Cardiac fibroblast (primary cell): ENCODE measurements at regions not wholly inside any gene's neighbourhood (a gene's known extent, or its start where the extent isn't known, plus 50 kb on each side); places are given as distances from the start of the nearest gene placed in this dataset.

Experiments
- DNase-seq, 2 donors: peaks; one replicate each; pipeline versions ENCODE4 v3.0.0 to v3.0.0-alpha.2; 2010; ENCODE audit warnings: low read depth in 2 of 2
- H3K4me3 ChIP-seq, 2 donors: replicated peaks in 1 of 2; 1 replicate in 1 of 2; 2 replicates in 1 of 2; pipeline ENCODE4 v1.5.1; 2011; ENCODE audit warnings: low read depth in 2 of 2, low read length in 2 of 2, mild to moderate bottlenecking in 2 of 2, moderate library complexity in 1 of 2
- TF ChIP-seq, protein P1 (sequence below): IDR thresholded peaks from one replicate; pipeline ENCODE4 v1.5.1; 2011; ENCODE audit warnings: low read depth, mild to moderate bottlenecking, low read length, inconsistent platforms

DNA sequence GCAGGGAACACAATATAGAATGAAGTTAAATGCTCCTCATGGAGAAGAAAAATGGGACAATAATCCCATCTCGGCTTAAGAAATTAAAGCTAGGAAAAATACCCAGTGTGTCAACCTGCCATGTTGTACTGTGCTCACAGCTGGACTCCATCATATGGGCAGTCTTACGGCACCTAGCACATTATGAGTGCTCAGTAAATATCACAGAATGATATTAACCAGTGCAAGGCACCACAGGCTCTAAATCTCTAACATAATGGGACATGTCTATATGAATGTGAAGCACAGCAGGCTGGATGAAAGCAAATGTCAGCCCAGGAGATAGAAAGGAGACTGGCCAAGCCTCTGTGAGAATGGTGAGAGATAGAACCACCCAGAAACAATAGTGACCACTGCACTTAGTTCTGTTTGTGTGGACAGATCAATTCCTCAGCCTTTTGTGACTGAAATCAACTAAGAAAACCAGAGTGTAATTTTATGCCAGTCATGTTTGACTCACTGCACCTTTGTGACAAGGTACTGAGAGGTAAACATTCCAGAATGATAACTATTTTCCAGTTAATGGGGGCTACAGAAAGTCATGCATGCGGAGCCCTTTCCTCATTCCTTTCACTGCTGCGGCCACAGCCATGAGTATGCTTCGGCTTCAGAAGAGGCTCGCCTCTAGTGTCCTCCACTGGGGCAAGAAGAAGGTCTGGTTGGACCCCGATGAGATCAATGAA lies 140.4 kb upstream of the CDH6 start:
- TF ChIP-seq, protein P1, sequence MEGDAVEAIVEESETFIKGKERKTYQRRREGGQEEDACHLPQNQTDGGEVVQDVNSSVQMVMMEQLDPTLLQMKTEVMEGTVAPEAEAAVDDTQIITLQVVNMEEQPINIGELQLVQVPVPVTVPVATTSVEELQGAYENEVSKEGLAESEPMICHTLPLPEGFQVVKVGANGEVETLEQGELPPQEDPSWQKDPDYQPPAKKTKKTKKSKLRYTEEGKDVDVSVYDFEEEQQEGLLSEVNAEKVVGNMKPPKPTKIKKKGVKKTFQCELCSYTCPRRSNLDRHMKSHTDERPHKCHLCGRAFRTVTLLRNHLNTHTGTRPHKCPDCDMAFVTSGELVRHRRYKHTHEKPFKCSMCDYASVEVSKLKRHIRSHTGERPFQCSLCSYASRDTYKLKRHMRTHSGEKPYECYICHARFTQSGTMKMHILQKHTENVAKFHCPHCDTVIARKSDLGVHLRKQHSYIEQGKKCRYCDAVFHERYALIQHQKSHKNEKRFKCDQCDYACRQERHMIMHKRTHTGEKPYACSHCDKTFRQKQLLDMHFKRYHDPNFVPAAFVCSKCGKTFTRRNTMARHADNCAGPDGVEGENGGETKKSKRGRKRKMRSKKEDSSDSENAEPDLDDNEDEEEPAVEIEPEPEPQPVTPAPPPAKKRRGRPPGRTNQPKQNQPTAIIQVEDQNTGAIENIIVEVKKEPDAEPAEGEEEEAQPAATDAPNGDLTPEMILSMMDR, result no peak
- H3K4me3 ChIP-seq, result no peak overlapping the region
- DNase-seq, result no peak

DNA sequence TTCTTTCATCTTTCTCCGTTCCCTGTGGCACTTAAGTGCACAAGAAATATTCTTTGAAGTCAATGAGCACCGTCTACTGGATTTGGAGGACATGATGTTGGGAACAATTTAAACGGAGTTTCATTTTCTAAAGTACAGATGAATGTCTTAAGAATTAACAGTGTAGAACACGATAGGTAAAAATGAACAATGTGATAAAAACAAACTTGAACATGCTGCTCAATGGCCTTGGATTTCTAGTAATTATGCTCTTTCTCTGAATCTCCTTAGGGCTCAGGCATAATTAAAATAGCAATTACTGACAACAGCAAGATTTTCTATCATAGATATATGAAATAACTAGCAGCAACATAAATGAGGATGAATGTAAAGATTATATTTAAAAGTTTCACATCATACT lies 142.2 kb upstream of the CDH6 start:
- TF ChIP-seq, protein P1, result no peak
- no peak for DNase-seq

DNA sequence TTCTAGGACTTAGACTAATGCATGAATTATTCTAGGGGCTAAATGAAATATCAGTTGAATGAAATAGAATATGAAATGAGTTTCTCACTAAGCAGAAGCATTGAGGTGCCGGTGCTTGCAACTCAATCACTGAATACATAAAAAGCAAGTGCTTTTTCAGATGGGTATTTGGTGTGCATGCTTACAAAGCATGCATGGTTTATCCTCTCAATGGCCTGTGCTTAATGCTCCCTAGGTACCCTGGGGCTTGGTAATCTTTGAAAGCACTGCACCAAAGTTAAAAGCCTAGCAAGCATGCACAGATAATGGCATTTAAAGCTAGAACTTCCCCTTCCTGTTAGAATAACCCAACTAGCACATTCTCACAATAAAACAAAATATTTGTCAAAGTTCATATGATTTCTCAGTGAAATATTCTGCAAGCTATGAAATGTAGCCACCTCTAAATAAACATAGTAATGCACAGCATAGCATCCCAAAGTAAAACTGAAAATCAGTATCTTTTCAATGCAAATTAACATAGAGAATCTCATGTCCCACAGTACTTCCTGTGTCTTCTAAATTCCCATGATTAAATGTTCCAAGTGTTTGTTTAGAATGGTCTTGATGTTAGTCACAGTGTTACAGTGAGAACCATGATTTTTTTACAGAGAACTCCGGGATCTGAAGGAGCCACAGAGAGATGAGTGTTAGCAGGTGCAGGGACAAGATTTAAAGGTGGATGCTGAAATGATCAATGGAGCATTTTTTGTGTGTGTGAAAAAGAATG lies 143.4 kb upstream of the CDH6 start:
- TF ChIP-seq, protein P1, result no peak
- no peak for DNase-seq
- H3K4me3 ChIP-seq, result no peak overlapping the region

More for the DNA sequence above, 142.2 kb upstream of the CDH6 start:
- no peak overlapping the region for H3K4me3 ChIP-seq

DNA sequence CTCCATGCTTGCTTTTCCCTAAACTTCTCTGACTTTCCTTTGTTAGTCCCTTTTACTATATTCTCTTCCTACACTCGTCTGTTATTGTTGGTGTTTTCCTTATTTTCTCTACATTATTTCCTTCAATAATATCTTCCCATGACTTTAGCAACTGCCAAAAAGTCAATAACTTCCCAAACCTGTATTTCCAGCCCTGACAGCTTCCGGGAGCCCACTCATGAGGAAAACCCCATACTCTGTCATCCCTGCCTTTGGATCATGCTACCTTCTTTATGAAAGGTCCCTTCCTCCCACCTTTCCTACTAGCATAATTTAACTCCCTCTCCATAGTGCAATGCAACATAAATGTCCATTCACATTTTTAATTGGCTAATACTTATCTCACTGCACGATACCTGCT lies 144.0 kb upstream of the CDH6 start:
- no peak overlapping the region for H3K4me3 ChIP-seq
- TF ChIP-seq, protein P1, result no peak
- DNase-seq, result no peak

DNA sequence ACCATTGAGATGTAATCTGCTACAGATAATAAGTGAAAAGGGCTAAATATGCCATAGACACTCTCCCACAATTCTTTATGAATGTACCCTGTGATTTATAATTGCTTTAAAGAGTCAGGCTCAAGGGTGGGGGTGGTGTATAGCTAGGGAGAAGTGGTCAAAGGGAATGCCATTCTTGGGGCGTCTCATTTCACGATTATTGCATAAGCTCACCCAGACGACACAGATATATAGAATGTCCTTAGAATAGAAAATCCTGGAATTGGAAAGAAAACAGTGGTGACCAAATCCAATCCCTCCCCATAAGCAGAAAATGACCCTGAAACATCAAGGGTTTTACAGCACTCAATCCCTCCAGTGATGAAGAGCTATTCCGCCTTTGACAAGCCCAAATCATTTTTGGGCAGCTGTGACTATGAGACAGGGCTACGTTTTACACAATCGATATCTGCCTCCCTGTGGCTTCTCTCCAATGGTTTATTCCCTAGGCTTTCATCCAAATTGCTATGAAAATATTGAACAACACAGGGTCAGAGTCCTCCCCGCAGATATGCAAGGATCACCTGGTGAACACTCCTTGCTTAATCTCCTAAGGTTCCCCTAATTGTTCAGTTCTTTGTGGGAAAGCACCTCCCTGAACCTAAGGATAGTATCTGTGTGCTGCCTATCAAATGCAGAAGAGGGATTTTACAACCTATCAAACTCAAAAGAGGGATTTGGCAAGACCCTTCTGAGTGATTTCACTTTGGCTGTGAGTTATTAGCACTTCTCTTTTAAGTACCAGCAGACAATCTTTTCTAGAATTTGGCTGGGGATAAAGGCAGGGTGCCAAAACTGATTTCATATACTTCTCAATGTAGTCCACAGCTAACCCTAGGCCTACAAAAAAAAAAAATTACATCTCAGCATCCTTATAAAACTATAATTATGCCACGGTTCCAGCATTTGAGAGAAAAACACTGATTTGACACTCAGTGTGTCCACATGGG lies 144.9 kb upstream of the CDH6 start:
- TF ChIP-seq, protein P1, result no peak
- DNase-seq, result peak in 1 of 2 donors; percentile 45
- no peak overlapping the region for H3K4me3 ChIP-seq

DNA sequence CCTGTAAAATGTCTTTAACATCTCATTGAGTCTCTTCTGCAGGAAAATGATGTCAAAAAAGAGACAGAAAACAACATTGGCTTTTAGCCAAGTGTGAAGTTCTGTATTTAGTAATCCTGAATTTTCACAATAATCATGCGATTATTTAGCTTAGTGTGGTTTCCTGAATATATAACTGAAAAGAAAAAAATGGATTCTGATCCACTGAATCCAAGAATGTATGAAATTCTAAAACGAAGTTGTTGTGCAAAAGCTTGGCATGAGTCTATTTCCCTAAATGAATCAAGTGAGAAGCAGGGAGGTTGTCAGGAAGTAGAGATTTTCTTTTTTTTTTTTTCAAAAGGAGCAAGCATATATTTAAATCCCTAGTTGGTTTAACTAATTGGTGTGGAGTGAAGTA lies 145.9 kb upstream of the CDH6 start:
- DNase-seq, result peak; percentile 15 to 59
- H3K4me3 ChIP-seq, result no peak overlapping the region
- TF ChIP-seq, protein P1, result no peak
